ENCODE measurements at regions not wholly inside any gene's neighbourhood (a gene's known extent, or its start where the extent isn't known, plus 50 kb on each side); places are given as distances from the start of the nearest gene placed in this dataset.
"Not testable (repeated sequence)": the region's sequence is repeated elsewhere in the genome, so short reads cannot be mapped to it uniquely, and the experiment has no call there.

DNA sequence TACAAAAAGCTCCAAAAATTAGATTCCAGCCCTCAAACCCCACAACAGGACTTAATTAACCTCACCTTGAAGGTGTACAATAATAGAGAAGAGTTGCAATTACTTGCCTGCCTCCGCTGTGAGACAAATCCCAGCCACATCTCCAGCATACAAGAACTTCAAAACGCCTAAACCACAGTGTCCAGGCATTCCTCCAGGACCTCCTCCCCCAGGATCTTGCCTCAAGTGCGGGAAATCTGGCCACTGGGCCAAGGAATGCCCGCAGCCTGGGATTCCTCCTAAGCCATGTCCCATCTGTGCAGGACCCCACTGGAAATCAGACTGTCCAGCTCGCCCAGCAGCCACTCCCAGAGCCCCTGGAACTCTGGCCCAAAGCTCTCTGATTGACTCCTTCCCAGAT lies 101.3 kb upstream of the CCNG1 start:
- not testable (repeated sequence) for H3K27ac ChIP-seq (ENCODE audit: low read depth, low read length); H3K4me3 ChIP-seq (ENCODE audit: low read depth, low read length)
- peaks cover 21% of the 10 kb centered on the region for H3K9me3 ChIP-seq (ENCODE audit: control insufficient read depth, insufficient read depth, low read depth, low read length)

DNA sequence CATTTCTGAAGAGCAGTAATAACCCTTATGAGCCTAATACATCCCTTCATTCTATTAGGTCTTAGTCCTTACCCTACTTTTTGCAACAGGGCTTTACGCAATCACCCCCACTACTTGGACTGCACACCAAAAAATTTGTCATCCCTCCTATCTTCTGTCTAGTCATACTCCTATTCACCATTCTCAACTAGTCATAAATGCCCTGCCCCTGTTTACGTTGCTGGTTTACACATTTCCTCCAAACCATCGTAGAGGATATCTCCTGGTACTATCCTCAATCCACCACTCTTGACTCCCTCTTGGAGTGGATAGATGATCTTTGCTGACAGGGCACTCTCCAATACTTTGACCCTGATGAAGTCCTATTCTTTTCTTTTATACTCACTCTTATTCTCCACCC lies 98.2 kb upstream of the CCNG1 start:
- Histone ChIP-seq H3K4me3 (ENCODE audit: low read depth, low read length) (no peak overlapping the region), H3K27ac (ENCODE audit: low read depth, low read length) (no peak overlapping the region), H3K27me3 (ENCODE audit: control insufficient read depth, insufficient read depth, low read length) (no peaks in the 10 kb centered on the region), H3K9ac (ENCODE audit: low read length) (no peak overlapping the region), H3K36me3 (ENCODE audit: control insufficient read depth, insufficient read depth, low read length) (no peaks in the 10 kb centered on the region), H3K9me3 (ENCODE audit: control insufficient read depth, insufficient read depth, low read depth, low read length) (peaks cover 12% of the 10 kb centered on the region; the same call in 1 of the 2 replicates), H3K4me1 (ENCODE audit: control insufficient read depth, insufficient read depth, low read length) (no peaks in the 10 kb centered on the region; the same call in 1 of the 2 replicates)

More for the DNA sequence above, 101.3 kb upstream of the CCNG1 start:
- H3K27me3 ChIP-seq (ENCODE audit: control insufficient read depth, insufficient read depth, low read length); H3K36me3 ChIP-seq (ENCODE audit: control insufficient read depth, insufficient read depth, low read length); H3K9ac ChIP-seq (ENCODE audit: low read length): not testable (repeated sequence)
- peaks cover 12% of the 10 kb centered on the region for H3K4me1 ChIP-seq (ENCODE audit: control insufficient read depth, insufficient read depth, low read length)

DNA sequence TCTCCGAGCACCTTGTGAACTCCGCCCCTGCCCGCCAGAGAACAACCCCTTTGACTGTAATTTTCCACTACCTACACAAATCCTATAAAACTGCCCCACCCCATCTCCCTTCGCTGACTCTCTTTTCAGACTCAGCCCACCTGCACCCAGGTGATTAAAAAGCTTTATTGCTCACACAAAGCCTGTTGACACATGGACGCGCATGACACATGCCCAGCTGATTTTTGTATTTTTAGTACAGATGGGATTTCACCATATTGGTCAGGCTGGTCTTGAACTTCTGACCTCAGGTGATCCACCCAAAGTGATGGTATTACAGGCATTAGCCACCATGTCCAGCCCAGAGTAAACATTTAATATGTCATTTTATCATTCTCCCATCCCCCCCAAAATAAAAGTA lies 97.0 kb upstream of the CCNG1 start:
- not testable (repeated sequence) for H3K4me3 ChIP-seq (ENCODE audit: low read depth, low read length); H3K9me3 ChIP-seq (ENCODE audit: control insufficient read depth, insufficient read depth, low read depth, low read length); H3K27me3 ChIP-seq (ENCODE audit: control insufficient read depth, insufficient read depth, low read length); H3K27ac ChIP-seq (ENCODE audit: low read depth, low read length); H3K36me3 ChIP-seq (ENCODE audit: control insufficient read depth, insufficient read depth, low read length); H3K9ac ChIP-seq (ENCODE audit: low read length); H3K4me1 ChIP-seq (ENCODE audit: control insufficient read depth, insufficient read depth, low read length)

DNA sequence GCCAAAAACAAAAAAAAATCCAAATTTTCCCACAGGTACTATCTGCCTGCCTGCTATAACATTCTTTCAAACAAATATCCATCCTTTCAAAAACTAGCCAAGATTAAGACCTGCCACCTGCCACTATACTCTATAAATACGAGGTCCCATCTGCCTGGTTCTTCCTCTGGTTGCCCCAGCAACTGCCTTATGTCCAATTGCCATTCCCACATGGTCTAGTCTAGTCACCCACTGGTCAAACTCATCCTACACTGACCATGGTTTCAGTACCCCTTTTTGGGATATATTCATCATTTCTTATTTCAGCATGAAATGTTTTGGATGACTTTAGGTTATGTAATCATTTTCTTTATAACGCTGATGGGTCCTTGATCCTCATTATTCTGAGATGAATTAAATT lies 95.1 kb upstream of the CCNG1 start:
- no peaks in the 10 kb centered on the region for H3K27me3 ChIP-seq (ENCODE audit: control insufficient read depth, insufficient read depth, low read length)
- no peaks in the 10 kb centered on the region for H3K9me3 ChIP-seq (ENCODE audit: control insufficient read depth, insufficient read depth, low read depth, low read length)
- no peak overlapping the region for H3K27ac ChIP-seq (ENCODE audit: low read depth, low read length)
- peaks cover 7% of the 10 kb centered on the region for H3K4me1 ChIP-seq (ENCODE audit: control insufficient read depth, insufficient read depth, low read length)
- no peak overlapping the region for H3K4me3 ChIP-seq (ENCODE audit: low read depth, low read length)
- no peaks in the 10 kb centered on the region for H3K36me3 ChIP-seq (ENCODE audit: control insufficient read depth, insufficient read depth, low read length)
- no peak overlapping the region for H3K9ac ChIP-seq (ENCODE audit: low read length)

DNA sequence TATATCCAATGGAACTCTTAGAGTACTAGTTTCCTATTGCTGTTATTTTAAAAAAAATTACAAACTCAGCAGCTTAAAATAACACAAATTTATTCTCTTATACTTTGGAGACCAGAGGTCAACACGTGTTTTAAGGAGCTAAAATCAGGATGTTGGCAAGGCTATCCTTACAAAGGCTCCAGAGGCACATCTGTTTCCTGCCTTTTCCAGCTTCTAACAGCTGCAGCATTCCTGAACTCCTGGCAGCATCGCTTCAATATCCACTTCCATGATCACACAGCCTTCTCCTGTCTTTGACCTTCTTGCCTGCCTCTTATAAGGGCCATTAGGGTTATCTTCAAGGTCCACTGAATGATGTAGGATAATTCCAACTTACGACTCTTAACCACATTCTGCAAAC lies 92.2 kb upstream of the CCNG1 start:
- H3K9me3 ChIP-seq (ENCODE audit: control insufficient read depth, insufficient read depth, low read depth, low read length) = no peaks in the 10 kb centered on the region
- no peaks in the 10 kb centered on the region for H3K27me3 ChIP-seq (ENCODE audit: control insufficient read depth, insufficient read depth, low read length)
- H3K36me3 ChIP-seq (ENCODE audit: control insufficient read depth, insufficient read depth, low read length) = no peaks in the 10 kb centered on the region
- no peak overlapping the region for H3K27ac ChIP-seq (ENCODE audit: low read depth, low read length)
- no peak overlapping the region for H3K9ac ChIP-seq (ENCODE audit: low read length)
- peaks cover 9% of the 10 kb centered on the region for H3K4me1 ChIP-seq (ENCODE audit: control insufficient read depth, insufficient read depth, low read length)
- no peak overlapping the region for H3K4me3 ChIP-seq (ENCODE audit: low read depth, low read length)

DNA sequence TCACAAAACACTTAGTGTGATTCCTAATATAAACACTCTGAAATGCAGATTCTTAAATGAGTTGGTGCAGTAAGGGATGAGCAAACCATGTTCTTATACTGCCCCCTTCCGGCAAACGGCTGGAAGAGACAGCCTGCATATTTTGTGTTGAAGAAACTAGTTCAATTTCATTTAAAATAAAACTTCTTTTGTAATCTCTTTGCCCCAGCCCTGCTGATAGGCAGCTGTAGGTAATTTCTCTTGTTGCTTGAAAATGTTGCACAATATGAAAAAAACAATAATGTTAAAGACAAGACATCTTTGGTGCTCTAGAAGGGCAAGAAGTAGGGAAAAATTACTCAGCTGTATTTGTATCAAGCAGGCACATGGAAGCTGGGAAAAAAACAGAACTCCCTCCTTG lies 89.7 kb upstream of the CCNG1 start:
- Histone ChIP-seq H3K27me3 (ENCODE audit: control insufficient read depth, insufficient read depth, low read length) (no peaks in the 10 kb centered on the region), H3K9me3 (ENCODE audit: control insufficient read depth, insufficient read depth, low read depth, low read length) (no peaks in the 10 kb centered on the region), H3K4me1 (ENCODE audit: control insufficient read depth, insufficient read depth, low read length) (peaks cover 9% of the 10 kb centered on the region), H3K27ac (ENCODE audit: low read depth, low read length) (no peak overlapping the region; the same call in 1 of the 2 replicates), H3K36me3 (ENCODE audit: control insufficient read depth, insufficient read depth, low read length) (no peaks in the 10 kb centered on the region), H3K4me3 (ENCODE audit: low read depth, low read length) (no peak overlapping the region), H3K9ac (ENCODE audit: low read length) (no peak overlapping the region)

DNA sequence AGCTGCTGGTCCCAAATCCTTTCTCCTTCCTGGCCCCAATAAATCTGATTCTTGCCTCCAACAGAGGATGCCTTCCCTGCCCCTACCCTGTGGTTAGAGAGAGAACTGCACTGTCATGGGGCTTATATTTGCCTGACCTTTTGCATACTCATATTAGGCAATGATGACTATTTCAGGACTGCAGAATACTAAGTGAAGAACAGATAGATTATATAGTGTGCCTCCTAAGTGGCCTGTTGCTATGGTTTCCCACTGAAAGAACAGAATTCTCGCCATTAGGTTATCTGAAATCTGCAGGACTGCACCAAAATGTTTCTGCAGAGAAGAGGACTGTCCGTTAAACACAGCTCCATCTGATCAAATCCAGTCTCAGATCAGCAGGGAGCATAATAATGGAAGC lies 87.3 kb upstream of the CCNG1 start:
- no peak overlapping the region for H3K4me3 ChIP-seq (ENCODE audit: low read depth, low read length)
- no peak overlapping the region for H3K27ac ChIP-seq (ENCODE audit: low read depth, low read length)
- peaks cover 9% of the 10 kb centered on the region for H3K4me1 ChIP-seq (ENCODE audit: control insufficient read depth, insufficient read depth, low read length)
- no peaks in the 10 kb centered on the region for H3K9me3 ChIP-seq (ENCODE audit: control insufficient read depth, insufficient read depth, low read depth, low read length)
- no peaks in the 10 kb centered on the region for H3K36me3 ChIP-seq (ENCODE audit: control insufficient read depth, insufficient read depth, low read length)
- H3K27me3 ChIP-seq (ENCODE audit: control insufficient read depth, insufficient read depth, low read length) = no peaks in the 10 kb centered on the region
- no peak overlapping the region for H3K9ac ChIP-seq (ENCODE audit: low read length)

DNA sequence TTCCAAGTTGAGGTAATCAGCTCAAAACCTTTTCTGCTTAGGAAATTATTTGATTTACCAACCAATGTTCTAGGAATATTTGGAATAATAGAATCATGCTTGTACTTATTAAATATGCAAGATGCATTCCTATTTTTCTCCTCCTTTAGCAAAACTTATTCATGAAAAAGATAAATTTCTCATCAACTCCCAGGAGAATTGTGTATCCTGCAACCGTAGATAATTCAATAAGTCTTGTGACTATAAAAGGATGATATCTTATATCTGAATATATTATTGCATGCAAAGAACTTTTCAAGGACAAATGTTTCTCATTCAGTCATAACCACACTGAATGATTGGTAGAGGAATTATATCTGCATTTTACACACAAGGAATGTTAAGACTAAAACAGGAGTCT lies 84.9 kb upstream of the CCNG1 start:
- Histone ChIP-seq H3K9me3 (ENCODE audit: control insufficient read depth, insufficient read depth, low read depth, low read length) (no peaks in the 10 kb centered on the region; the same call in 1 of the 2 replicates), H3K27me3 (ENCODE audit: control insufficient read depth, insufficient read depth, low read length) (no peaks in the 10 kb centered on the region), H3K9ac (ENCODE audit: low read length) (no peak overlapping the region), H3K27ac (ENCODE audit: low read depth, low read length) (no peak overlapping the region), H3K4me3 (ENCODE audit: low read depth, low read length) (no peak overlapping the region), H3K4me1 (ENCODE audit: control insufficient read depth, insufficient read depth, low read length) (no peaks in the 10 kb centered on the region), H3K36me3 (ENCODE audit: control insufficient read depth, insufficient read depth, low read length) (no peaks in the 10 kb centered on the region)

DNA sequence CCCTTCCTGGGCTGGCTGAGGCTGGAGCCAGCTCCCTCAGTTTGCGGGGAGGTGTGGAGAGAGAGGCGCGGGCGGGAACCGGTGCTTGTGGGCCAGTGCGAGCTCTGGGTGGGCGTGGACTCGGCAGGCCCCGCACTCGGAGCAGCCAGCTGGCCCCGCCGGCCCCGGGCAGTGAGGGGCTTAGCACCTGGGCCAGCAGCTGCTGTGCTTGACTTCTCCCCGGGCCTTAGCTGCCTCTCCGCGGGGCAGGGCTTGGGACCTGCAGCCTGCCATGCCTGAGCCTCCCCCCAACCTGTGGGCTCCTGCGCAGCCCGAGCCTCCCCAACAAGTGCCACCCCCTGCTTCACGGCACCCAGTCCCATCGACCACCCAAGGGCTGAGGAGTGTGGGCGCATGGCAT lies 81.6 kb upstream of the CCNG1 start:
- not testable (repeated sequence) for H3K36me3 ChIP-seq (ENCODE audit: control insufficient read depth, insufficient read depth, low read length); H3K4me3 ChIP-seq (ENCODE audit: low read depth, low read length); H3K9me3 ChIP-seq (ENCODE audit: control insufficient read depth, insufficient read depth, low read depth, low read length); H3K27ac ChIP-seq (ENCODE audit: low read depth, low read length); H3K27me3 ChIP-seq (ENCODE audit: control insufficient read depth, insufficient read depth, low read length); H3K9ac ChIP-seq (ENCODE audit: low read length); H3K4me1 ChIP-seq (ENCODE audit: control insufficient read depth, insufficient read depth, low read length)

DNA sequence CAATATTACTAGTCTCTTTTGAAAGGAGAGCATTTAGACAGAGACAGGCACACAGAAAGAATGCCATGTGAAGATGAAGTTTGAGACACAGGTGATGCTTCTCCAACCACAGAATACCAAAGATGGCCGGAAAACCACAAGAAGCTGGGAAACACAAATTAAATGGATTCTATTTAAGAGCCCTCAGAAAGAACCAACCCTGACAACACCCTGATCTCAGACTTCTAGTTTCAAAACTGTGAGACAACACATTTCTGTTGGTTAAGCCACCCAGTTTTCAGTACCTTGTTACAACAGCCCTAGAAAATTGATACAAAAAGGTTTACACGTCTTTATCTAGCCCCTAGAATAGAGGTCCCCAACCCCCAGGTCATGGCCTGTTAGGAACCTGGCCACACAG lies 79.8 kb upstream of the CCNG1 start:
- Histone ChIP-seq H3K9me3 (ENCODE audit: control insufficient read depth, insufficient read depth, low read depth, low read length) (no peaks in the 10 kb centered on the region; the same call in 1 of the 2 replicates), H3K27me3 (ENCODE audit: control insufficient read depth, insufficient read depth, low read length) (no peaks in the 10 kb centered on the region), H3K4me3 (ENCODE audit: low read depth, low read length) (no peak overlapping the region), H3K9ac (ENCODE audit: low read length) (no peak overlapping the region), H3K27ac (ENCODE audit: low read depth, low read length) (no peak overlapping the region), H3K4me1 (ENCODE audit: control insufficient read depth, insufficient read depth, low read length) (no peaks in the 10 kb centered on the region), H3K36me3 (ENCODE audit: control insufficient read depth, insufficient read depth, low read length) (no peaks in the 10 kb centered on the region)

DNA sequence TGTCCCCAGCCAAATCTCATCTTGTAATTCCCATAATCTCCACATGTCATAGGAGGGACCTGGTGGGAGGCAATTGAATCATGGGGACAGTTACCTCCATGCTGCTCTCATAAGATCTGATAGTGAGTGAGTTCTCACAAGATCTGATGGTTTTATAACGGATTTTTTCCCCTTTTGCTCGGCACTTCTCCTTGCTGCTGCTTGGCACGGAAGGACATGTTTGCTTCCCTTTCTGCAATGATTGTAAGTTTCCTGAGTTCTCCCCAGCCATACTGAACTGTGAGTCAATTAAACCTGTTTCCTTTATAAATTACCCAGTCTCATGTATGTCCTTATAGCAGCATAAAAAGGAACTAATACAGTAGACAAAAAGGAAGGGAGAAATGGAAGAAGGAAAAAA lies 76.7 kb upstream of the CCNG1 start:
- no peaks in the 10 kb centered on the region for H3K36me3 ChIP-seq (ENCODE audit: control insufficient read depth, insufficient read depth, low read length)
- no peaks in the 10 kb centered on the region for H3K27me3 ChIP-seq (ENCODE audit: control insufficient read depth, insufficient read depth, low read length)
- H3K4me3 ChIP-seq (ENCODE audit: low read depth, low read length) = no peak overlapping the region
- 0 out of 2 replicates have a peak, but pooled peaks cover 8% of the 10 kb centered on the region for H3K4me1 ChIP-seq (ENCODE audit: control insufficient read depth, insufficient read depth, low read length)
- no peak overlapping the region for H3K9ac ChIP-seq (ENCODE audit: low read length)
- H3K9me3 ChIP-seq (ENCODE audit: control insufficient read depth, insufficient read depth, low read depth, low read length) = peaks cover 5% of the 10 kb centered on the region; the same call in 1 of the 2 replicates
- no peak overlapping the region for H3K27ac ChIP-seq (ENCODE audit: low read depth, low read length)

DNA sequence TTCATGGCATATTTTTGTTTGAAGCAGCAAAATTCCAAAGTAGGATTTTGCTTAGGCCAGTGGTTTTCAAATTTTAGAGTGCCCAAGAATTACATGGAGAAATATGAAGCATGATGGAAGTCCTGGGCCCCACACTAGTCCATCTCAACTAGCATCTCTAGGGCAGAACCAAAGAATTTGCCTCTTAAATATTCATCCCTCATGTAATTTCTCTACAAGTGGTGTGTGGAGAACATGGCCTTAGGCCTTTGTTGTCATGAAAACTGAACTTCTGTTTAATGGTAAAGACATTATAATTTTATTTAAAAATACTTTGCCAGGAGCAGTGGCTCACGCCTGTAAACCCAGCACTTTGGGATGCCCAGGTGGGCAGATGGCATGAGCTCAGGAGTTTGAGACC lies 75.9 kb upstream of the CCNG1 start:
- no peaks in the 10 kb centered on the region for H3K36me3 ChIP-seq (ENCODE audit: control insufficient read depth, insufficient read depth, low read length)
- peaks cover 5% of the 10 kb centered on the region; the same call in 1 of the 2 replicates for H3K9me3 ChIP-seq (ENCODE audit: control insufficient read depth, insufficient read depth, low read depth, low read length)
- 0 out of 2 replicates have a peak, but pooled peaks cover 8% of the 10 kb centered on the region for H3K4me1 ChIP-seq (ENCODE audit: control insufficient read depth, insufficient read depth, low read length)
- H3K4me3 ChIP-seq (ENCODE audit: low read depth, low read length) = no peak overlapping the region
- H3K27me3 ChIP-seq (ENCODE audit: control insufficient read depth, insufficient read depth, low read length) = no peaks in the 10 kb centered on the region
- H3K27ac ChIP-seq (ENCODE audit: low read depth, low read length) = no peak overlapping the region
- H3K9ac ChIP-seq (ENCODE audit: low read length) = no peak overlapping the region

Data from HUES6 (cell line).